Hematopoietic multipotent progenitor cell treated with erythropoietin and hydrocortisone succinate and interleukin-3 and kit ligand, for 17 days (in vitro differentiated cells): ENCODE measurements at regions not wholly inside any gene's neighbourhood (a gene's known extent, or its start where the extent isn't known, plus 50 kb on each side); places are given as distances from the start of the nearest gene placed in this dataset.
"Not testable (repeated sequence)": the region's sequence is repeated elsewhere in the genome, so short reads cannot be mapped to it uniquely, and the experiment has no call there.

ENCODE experiments used
- DNase-seq: peaks from one replicate; pipeline ENCODE4 v3.0.0-alpha.2; 2015; ENCODE audit warnings: low spot score

DNA sequence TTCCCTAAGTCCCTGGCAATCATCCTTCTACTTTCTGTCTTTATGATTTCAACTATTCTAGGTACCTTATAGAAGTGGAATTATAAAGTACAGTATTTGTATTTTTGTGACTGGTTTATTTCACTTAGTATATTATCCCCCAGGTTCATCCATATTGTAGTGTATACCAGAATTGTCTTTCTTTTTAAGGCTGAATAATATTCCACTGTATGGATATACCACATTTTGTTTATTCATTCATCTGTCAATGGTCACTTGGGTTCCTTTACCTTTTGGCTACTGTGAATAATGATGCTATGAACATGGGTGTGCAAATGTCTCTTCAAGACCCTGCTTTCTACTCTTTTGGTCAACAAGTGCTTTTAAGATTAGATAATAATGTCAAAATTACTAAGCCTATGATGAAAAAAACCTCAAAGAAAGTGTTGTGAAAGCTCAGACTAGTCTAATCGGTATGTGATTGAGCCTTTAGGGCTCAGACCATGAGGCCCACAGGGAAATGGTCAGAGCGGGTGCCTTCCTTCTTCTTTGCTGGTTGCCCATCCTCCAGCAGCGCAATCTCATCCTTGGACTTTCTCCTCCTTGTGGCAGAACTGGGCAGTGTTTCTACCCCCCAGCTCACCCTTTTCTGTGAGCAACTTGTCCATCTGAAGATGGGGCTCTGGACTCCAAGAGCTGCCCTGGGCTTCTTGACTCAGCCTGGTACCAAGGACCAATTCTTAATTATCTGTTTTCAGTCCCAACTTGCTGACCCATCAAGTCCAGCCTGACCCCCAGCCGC is 105.4 kb downstream of the TTC8 start:
- no peak for DNase-seq

DNA sequence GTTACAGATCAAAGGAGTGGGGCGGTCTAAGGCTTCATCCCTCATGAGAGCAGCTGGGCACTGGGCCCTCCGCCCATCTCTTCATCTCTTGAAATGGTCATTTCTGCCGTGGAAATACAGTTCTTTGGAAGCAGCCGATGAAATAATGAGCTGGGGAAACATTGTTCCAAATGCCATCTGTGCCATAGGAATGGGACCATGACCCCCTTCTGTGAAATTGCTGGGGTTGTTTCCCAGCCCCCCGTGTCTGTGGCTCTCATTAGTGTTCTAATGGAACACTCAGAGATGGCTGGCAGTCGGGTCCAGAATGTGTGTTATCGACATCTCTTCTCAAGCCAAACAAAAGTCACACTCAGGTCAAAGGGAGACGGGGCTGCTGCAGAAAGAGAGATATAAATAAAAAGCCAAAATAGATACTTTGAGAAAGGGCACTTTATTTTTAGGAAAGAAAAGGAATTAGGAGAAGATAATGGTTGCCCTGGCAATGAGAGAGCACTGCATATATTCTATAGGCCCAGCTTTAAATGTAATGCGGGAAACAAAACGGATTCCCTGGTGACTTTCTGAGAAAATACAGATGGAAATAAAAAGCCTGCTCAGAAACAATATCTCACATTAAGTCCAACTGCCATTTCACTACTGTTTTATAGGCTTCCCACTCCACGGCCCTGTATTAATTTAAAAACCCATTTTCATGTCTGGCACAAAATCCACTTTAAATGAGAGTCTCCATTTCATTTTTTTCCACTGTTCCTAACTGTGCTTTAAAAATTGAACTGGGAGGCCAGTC is 107.1 kb downstream of the TTC8 start:
- no peak for DNase-seq

DNA sequence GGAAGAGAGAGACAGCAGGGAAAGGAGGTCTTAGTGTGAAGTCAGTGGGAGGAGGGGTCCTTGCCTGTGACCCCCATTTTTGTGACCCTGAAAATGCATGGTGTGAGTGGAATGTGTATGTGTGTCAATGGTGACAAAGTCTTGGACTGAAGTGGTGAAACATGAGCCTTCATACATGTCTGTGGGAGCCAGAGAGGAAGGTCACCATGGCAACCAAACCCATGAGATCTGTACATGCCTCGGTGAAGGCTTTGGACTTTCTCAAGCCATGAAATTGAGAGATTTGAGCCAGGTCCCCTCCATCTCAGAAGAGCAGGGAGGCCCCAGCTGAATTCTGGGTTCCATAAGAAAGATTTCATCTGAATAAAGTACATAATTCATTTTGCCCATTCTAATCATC is 108.7 kb downstream of the TTC8 start:
- no peak for DNase-seq

DNA sequence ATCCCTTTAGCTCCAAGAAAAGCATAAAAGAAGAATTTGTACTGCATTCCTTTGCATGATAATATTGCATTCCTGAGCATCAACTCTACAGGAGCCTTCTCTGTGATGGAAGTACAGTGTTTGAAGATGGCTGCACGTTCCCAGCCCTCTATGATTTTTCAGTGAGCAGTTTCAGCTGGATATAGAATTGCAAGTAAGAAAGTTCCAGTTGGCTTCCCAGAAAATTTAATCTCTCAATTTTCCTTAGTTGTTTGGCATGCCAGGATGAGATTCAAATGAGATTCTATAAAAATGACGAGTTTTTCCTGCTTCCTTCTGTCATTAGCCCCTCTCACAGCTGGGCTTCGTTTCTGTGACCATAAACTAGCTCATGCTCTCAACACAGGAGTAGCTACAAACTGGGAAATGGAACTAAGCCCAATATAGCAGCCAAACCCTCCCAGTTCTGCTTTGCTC is 109.9 kb downstream of the TTC8 start:
- DNase-seq = no peak

- no peak for DNase-seq
Measured at GRCh38 chr14:88935083-88935482, 110.6 kb downstream of the TTC8 start.

DNA sequence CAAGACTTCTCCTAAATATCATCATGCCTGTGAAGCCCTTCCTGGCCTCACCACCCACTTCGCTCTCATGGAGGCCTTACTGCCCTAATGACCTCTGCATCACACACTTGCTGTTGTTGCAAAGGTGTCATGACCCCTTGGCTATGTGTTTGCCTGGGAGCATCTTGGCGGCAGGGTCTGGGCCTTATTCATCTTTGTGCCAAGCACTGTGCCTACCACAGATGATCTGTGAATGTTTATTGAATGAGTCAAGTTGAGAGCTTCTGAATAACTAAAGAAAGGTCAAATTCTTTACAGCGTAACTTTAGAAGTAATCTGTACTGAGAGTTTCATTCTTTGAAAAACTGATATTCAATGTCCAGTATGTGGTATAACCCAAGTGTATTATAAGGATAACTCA is 113.3 kb downstream of the TTC8 start:
- DNase-seq = no peak

GRCh38 chr14:88940671-88941070 is 116.2 kb downstream of the TTC8 start:
- DNase-seq = no peak

GRCh38 chr14:88941414-88941813 is 117.0 kb downstream of the TTC8 start:
- DNase-seq = no peak

GRCh38 chr14:88947646-88948598 is 123.5 kb downstream of the TTC8 start:
- no peak for DNase-seq

DNA sequence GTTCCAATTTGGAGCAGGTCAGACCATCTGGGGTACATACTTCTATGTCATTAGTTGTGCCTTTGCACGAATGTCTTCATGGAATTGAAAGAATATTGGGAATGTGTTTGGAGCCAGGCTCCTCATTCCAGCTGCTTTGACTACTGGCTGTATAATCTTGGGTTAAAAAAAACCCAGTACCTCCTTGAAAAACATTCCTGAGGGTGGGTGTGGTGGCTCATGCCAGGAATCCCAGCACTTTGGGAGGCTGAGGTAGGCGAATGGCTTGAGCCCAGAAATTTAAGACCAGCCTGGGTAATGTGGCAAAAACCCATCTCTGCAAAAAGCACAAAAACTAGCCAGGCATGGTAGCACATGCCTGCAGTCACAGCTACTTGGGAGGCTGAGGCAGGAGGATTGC is 125.6 kb downstream of the TTC8 start:
- DNase-seq = no peak

DNA sequence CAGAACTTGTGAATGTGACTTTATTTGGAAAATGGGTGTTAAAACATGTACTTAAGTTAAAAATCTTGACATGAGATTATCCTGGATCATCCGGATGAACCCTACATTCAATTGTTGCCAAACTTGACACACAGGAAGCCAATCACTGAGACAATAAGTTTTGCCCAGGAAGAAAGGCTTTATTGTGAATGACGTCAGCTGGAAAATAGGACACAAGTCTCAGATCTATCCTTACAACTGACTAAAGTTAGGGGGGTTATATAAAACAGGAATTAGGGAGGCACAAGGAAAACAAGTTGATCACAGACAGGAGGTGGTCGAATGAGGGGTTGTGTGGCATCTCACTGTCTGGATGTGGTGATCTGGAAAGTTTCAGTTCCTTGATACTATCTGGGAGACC is 126.9 kb downstream of the TTC8 start:
- DNase-seq = no peak

DNA sequence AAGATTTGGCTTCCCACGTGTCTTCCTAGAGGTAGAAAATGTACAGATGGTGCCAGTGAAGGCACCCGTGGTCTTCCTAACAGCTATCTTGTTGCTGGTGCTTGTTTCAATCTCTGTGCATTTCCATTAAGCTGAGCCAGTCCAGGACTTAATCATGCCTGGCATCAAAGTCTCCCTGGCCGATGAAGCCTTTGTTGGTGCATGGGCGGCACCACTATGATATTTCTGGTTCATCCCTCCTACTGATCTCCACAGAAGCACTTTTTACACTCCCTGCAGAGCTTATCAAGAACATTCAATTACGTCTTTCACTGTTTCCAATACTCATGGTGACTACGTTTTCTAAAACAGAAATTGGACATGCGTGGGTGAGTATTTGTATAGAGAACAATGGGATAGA is 128.4 kb downstream of the TTC8 start:
- DNase-seq = no peak

DNA sequence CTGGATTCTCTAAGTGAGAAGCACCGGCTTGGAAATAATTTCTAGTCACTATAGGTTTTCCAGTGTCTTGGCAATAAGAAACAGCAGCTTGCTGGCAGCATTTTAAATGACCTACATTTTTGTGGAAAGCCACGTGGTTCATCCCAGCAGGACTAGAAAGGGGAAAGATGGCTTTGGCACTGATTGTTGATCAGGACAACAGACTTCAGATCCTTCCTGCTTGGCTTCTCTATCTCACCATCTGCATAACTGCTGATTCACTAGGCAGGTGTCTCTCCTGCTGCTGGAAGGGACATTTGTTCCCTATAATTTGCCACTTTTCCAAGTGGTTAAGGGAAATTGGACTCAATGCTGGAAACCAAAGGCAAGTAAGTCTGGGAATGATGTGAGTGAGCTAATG is 131.0 kb downstream of the TTC8 start:
- DNase-seq = no peak

- no peak for DNase-seq
Measured at GRCh38 chr14:88960496-88960895, 136.0 kb downstream of the TTC8 start.

- DNase-seq = no peak
Measured at GRCh38 chr14:88961214-88961613, 136.8 kb downstream of the TTC8 start.

DNA sequence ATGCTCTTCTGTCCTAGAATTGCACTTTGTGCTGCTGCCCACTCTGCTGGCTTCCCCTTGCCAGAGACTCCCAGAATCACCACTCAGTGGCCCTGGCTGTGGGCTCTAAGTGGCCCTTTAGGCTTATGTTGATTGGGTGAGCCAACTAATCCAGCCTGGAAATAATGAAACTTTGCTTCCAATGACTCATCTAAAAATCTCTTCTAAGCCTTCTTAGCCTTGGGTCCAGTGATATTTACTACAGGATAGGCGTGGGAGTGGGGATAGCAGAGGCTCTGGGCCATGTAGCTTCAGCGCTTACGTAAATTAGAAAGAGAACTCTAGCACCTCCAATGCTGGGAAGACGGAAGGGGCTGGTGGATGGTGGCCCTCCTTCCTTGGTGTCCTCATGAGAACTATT is 137.9 kb downstream of the TTC8 start:
- no peak for DNase-seq

DNA sequence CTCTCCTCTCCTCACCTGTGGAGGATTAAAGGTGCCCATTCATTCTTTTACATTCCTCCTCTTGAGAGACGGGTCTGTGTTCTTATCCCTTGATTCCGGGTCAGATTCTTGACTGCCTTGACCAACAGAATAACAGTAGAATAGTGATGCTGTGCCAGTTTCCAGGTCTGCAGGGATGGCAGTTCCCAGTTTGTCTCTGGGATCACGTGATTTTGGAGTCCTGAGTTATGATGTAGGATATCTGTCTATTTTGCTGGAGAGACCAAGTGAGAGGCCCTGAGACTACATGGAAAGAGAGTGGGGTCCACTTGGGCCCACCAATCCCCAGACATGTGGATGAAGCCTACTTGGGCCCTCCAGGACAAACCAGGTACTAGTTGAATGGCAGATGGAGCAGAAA is 142.8 kb downstream of the TTC8 start:
- no peak for DNase-seq

- DNase-seq = no peak
Measured at GRCh38 chr14:88975043-88975830, 150.8 kb downstream of the TTC8 start.

DNA sequence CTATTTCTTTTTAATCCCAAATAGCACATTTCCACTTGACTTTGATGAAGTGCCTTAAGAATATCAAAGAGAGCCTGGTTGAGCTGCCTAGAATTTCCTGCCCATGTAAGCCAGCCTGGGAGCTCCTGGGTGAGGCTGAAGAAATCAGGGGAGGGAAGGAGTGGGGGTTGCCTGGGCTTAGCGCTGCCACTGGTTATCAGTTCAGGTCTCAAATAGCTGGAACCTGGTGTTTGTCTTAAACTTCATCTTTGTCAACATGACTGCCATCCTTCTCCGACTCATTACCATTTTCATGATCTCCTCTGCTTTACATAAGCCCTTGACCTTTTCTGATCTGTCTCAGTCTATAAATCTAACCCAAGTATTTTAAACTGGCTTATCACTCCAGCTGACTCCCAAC is 151.5 kb downstream of the TTC8 start:
- no peak for DNase-seq

GRCh38 chr14:88980907-88981306 is 156.5 kb downstream of the TTC8 start:
- DNase-seq = not testable (repeated sequence)

DNA sequence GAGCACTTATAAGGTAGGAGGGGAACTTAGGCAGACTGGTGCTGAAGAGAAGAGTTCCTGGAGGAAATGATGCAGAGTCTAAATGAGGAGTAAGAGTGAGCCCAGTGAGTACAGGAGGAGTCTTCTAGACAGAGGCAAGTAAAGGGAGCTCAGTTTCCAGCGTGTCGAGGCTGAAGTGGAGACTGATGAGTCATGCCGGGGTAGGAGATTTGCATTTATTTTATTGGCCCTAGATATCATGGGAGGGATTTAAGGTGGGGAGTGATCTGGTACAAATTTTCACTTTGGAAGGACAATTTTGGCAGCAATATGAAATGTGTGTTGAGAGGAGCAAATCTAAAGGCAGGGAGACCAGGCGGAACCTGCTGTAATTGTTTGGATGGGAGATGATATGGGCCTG is 157.5 kb downstream of the TTC8 start:
- no peak for DNase-seq

- DNase-seq = no peak
Measured at GRCh38 chr14:88983755-88984154, 159.3 kb downstream of the TTC8 start.
